GM12891 (cell line): ENCODE measurements at regions not wholly inside any gene's neighbourhood (a gene's known extent, or its start where the extent isn't known, plus 50 kb on each side); places are given as distances from the start of the nearest gene placed in this dataset.

ENCODE experiments used
- POLR2A ChIP-seq: IDR thresholded peaks from 2 replicates; pipeline ENCODE4 v1.6.1; 2011; ENCODE audit warnings: low read depth, low read length, control low read depth
- POLR2AphosphoS5 ChIP-seq: IDR thresholded peaks from 2 replicates; pipeline ENCODE4 v1.6.1; 2011; ENCODE audit warnings: low read depth, low read length, control low read depth
- TAF1 ChIP-seq: IDR thresholded peaks from 2 replicates; pipeline ENCODE4 v1.6.1; 2011; ENCODE audit warnings: low read depth, low read length, control low read depth

DNA sequence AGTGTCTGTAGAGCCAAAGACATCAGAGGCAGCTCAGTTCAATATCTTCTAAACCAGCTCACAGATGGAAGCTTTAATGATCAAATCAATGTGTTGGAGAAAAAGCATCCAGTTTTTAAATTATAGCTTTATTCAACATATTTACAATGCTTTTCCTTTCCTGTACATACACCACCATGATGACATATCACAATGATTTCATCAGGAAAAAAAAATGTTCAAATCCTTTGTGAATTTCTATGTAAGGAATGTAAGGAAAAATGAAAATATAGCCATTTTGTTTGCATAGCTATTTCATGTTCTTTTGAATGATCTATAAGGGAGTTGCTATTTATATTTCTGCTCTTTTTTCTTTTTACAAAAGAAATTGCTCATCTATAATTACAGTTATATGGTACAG, 134.7 kb upstream of the CDH20 start:
- no peak for TF ChIP-seq POLR2AphosphoS5
- no peak for TF ChIP-seq TAF1
- no peak for TF ChIP-seq POLR2A
